ENCODE measurements at regions not wholly inside any gene's neighbourhood (a gene's known extent, or its start where the extent isn't known, plus 50 kb on each side); places are given as distances from the start of the nearest gene placed in this dataset.

GRCh38 chr2:78315368-78315767 is 710.1 kb upstream of the REG3G start:
- Mint-ChIP-seq H3K4me3 (no peak overlapping the region), H3K27ac (no peak overlapping the region), H3K9me3 (peaks cover 10% of the 10 kb centered on the region; the same call in 1 of the 2 replicates), H3K27me3 (ENCODE audit: low read depth) (no peaks in the 10 kb centered on the region), H3K36me3 (0 out of 2 replicates have a peak, but pooled peaks cover 3% of the 10 kb centered on the region), H3K4me1 (peaks cover 22% of the 10 kb centered on the region)
- ChIA-PET POLR2A (no interaction called here), CTCF (no interaction called here)
- no peak for DNase-seq (ENCODE audit: low spot score)
- no peak for TF ChIP-seq MXD4 (CRISPR knock-in tag; IDR thresholded peaks at IDR 0.05; ENCODE audit: borderline replicate concordance)
- no peak for TF ChIP-seq E2F1 (CRISPR knock-in tag; IDR thresholded peaks at IDR 0.05)
- TF ChIP-seq, protein P1, sequence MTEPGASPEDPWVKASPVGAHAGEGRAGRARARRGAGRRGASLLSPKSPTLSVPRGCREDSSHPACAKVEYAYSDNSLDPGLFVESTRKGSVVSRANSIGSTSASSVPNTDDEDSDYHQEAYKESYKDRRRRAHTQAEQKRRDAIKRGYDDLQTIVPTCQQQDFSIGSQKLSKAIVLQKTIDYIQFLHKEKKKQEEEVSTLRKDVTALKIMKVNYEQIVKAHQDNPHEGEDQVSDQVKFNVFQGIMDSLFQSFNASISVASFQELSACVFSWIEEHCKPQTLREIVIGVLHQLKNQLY (CRISPR knock-in tag; IDR thresholded peaks at IDR 0.05), result no peak
- TF ChIP-seq, protein P2, sequence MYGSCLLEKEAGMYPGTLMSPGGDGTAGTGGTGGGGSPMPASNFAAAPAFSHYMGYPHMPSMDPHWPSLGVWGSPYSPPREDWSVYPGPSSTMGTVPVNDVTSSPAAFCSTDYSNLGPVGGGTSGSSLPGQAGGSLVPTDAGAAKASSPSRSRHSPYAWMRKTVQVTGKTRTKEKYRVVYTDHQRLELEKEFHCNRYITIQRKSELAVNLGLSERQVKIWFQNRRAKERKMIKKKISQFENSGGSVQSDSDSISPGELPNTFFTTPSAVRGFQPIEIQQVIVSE (CRISPR knock-in tag; IDR thresholded peaks at IDR 0.05; ENCODE audit: borderline replicate concordance), result no peak
- TF ChIP-seq IRF2 (CRISPR knock-in tag; IDR thresholded peaks at IDR 0.05; ENCODE audit: borderline replicate concordance, low read depth), result no peak
- TF ChIP-seq, protein P3, sequence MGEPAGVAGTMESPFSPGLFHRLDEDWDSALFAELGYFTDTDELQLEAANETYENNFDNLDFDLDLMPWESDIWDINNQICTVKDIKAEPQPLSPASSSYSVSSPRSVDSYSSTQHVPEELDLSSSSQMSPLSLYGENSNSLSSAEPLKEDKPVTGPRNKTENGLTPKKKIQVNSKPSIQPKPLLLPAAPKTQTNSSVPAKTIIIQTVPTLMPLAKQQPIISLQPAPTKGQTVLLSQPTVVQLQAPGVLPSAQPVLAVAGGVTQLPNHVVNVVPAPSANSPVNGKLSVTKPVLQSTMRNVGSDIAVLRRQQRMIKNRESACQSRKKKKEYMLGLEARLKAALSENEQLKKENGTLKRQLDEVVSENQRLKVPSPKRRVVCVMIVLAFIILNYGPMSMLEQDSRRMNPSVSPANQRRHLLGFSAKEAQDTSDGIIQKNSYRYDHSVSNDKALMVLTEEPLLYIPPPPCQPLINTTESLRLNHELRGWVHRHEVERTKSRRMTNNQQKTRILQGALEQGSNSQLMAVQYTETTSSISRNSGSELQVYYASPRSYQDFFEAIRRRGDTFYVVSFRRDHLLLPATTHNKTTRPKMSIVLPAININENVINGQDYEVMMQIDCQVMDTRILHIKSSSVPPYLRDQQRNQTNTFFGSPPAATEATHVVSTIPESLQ (CRISPR knock-in tag; IDR thresholded peaks at IDR 0.05), result no peak
- no peak for TF ChIP-seq GRHL2 (CRISPR knock-in tag; IDR thresholded peaks at IDR 0.05; ENCODE audit: insufficient replicate concordance, severe bottlenecking)
- TF ChIP-seq ZNF219 (CRISPR knock-in tag; IDR thresholded peaks at IDR 0.05; ENCODE audit: borderline replicate concordance), result no peak
- no peak for TF ChIP-seq MYBL2 (CRISPR knock-in tag; IDR thresholded peaks at IDR 0.05)
- TF ChIP-seq SMAD3 (CRISPR knock-in tag; IDR thresholded peaks at IDR 0.05; ENCODE audit: borderline replicate concordance), result no peak
- no peak for TF ChIP-seq ZNF671 (CRISPR knock-in tag; IDR thresholded peaks at IDR 0.05)
- TF ChIP-seq, protein P4, sequence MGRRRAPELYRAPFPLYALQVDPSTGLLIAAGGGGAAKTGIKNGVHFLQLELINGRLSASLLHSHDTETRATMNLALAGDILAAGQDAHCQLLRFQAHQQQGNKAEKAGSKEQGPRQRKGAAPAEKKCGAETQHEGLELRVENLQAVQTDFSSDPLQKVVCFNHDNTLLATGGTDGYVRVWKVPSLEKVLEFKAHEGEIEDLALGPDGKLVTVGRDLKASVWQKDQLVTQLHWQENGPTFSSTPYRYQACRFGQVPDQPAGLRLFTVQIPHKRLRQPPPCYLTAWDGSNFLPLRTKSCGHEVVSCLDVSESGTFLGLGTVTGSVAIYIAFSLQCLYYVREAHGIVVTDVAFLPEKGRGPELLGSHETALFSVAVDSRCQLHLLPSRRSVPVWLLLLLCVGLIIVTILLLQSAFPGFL (CRISPR knock-in tag; IDR thresholded peaks at IDR 0.05; ENCODE audit: borderline replicate concordance), result no peak
- TF ChIP-seq FOXJ3 (CRISPR knock-in tag; IDR thresholded peaks at IDR 0.05; ENCODE audit: borderline replicate concordance), result no peak
- TF ChIP-seq ETV6 (CRISPR knock-in tag; IDR thresholded peaks at IDR 0.05), result no peak
- no peak for TF ChIP-seq ZBTB43 (CRISPR knock-in tag; IDR thresholded peaks at IDR 0.05)
- TF ChIP-seq ZNF232 (CRISPR knock-in tag; IDR thresholded peaks at IDR 0.05), result no peak
- TF ChIP-seq, protein P5, sequence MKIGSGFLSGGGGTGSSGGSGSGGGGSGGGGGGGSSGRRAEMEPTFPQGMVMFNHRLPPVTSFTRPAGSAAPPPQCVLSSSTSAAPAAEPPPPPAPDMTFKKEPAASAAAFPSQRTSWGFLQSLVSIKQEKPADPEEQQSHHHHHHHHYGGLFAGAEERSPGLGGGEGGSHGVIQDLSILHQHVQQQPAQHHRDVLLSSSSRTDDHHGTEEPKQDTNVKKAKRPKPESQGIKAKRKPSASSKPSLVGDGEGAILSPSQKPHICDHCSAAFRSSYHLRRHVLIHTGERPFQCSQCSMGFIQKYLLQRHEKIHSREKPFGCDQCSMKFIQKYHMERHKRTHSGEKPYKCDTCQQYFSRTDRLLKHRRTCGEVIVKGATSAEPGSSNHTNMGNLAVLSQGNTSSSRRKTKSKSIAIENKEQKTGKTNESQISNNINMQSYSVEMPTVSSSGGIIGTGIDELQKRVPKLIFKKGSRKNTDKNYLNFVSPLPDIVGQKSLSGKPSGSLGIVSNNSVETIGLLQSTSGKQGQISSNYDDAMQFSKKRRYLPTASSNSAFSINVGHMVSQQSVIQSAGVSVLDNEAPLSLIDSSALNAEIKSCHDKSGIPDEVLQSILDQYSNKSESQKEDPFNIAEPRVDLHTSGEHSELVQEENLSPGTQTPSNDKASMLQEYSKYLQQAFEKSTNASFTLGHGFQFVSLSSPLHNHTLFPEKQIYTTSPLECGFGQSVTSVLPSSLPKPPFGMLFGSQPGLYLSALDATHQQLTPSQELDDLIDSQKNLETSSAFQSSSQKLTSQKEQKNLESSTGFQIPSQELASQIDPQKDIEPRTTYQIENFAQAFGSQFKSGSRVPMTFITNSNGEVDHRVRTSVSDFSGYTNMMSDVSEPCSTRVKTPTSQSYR (CRISPR knock-in tag; IDR thresholded peaks at IDR 0.05), result no peak
- TF ChIP-seq, protein P6, sequence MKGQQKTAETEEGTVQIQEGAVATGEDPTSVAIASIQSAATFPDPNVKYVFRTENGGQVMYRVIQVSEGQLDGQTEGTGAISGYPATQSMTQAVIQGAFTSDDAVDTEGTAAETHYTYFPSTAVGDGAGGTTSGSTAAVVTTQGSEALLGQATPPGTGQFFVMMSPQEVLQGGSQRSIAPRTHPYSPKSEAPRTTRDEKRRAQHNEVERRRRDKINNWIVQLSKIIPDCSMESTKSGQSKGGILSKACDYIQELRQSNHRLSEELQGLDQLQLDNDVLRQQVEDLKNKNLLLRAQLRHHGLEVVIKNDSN (CRISPR knock-in tag; IDR thresholded peaks at IDR 0.05), result no peak
- no peak for TF ChIP-seq KAT7 (CRISPR knock-in tag; IDR thresholded peaks at IDR 0.05; ENCODE audit: borderline replicate concordance)
- ATAC-seq, result no peak
